ENCODE measurements at regions not wholly inside any gene's neighbourhood (a gene's known extent, or its start where the extent isn't known, plus 50 kb on each side); places are given as distances from the start of the nearest gene placed in this dataset.

DNA sequence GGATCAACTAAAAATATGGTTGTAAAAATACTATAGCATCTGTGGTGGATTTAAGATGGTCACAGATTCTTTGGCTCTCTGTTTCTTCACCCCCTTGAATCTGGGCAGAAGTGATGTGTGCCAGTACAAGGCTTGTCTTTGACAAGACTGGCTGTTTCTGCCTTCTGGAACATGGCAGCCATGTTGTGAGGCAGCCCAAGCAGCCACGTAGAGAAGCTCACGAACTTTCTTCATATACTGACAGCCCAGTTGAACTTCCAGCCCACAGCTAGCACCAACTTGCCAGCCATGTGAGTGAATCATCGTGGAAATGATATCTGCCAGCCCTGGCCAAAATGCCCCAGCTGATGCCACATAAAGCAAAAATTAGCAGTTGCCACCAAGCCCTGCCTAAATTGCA is 110.8 kb downstream of the BOD1 start:
- H2BK5ac ChIP-seq (ENCODE audit: low read depth, low read length, poor library complexity, severe bottlenecking): no peak overlapping the region
- no peaks in the 10 kb centered on the region for H3K36me3 ChIP-seq (ENCODE audit: control insufficient read depth, insufficient read depth, low read length)
- H4K5ac ChIP-seq (ENCODE audit: low read depth, low read length): no peak overlapping the region
- H3K18ac ChIP-seq (ENCODE audit: low read depth, low read length): no peak overlapping the region
- dilution Hi-C loops (cut with HindIII; ENCODE audit: low sequenced_read_pairs, unreplicated experiment): no loop called here
- no peak overlapping the region for H3K9ac ChIP-seq (ENCODE audit: low read depth, low read length)
- ATAC-seq (ENCODE audit: low read depth) (no peak), DNase-seq (no peak)
- H3K9me1 ChIP-seq (ENCODE audit: insufficient read depth, low read length): 0 out of 2 replicates have a peak, but pooled peaks cover 4% of the 10 kb centered on the region
- no peak overlapping the region for H3K14ac ChIP-seq (replicated peaks; ENCODE audit: low read depth, low read length)
- POLR2A ChIA-PET (ENCODE audit: unreplicated experiment): no interaction called here
- H4K20me1 ChIP-seq (ENCODE audit: insufficient read depth, low read length): no peaks in the 10 kb centered on the region
- no peak overlapping the region for H4K8ac ChIP-seq (ENCODE audit: low read depth in 2 of 2, low read length in 2 of 2)
- H2AK9ac ChIP-seq (replicated peaks; ENCODE audit: low read depth, low read length, poor library complexity): no peak overlapping the region
- H2BK20ac ChIP-seq (ENCODE audit: low read depth, low read length): no peak overlapping the region
- H2AFZ ChIP-seq (replicated peaks; ENCODE audit: low read length, poor library complexity): no peak overlapping the region
- BruUV-seq (replicated peaks): no TSS peak
- intact Hi-C loops (cut with micrococcal nuclease): no loop called here
- H3K27me3 ChIP-seq (ENCODE audit: control insufficient read depth, insufficient read depth, low read length): no peaks in the 10 kb centered on the region
- no peak overlapping the region for H2BK15ac ChIP-seq (ENCODE audit: low read depth, low read length)
- in situ Hi-C loops (cut with MboI; ENCODE audit: low sequenced_read_pairs): no loop called here
- TF ChIP-seq SMC3 (IDR thresholded peaks at IDR 0.05; ENCODE audit: low read depth, low read length) (no peak), CHD1 (IDR thresholded peaks at IDR 0.05; ENCODE audit: low read depth, low read length) (no peak)
- TF ChIP-seq, protein P1, sequence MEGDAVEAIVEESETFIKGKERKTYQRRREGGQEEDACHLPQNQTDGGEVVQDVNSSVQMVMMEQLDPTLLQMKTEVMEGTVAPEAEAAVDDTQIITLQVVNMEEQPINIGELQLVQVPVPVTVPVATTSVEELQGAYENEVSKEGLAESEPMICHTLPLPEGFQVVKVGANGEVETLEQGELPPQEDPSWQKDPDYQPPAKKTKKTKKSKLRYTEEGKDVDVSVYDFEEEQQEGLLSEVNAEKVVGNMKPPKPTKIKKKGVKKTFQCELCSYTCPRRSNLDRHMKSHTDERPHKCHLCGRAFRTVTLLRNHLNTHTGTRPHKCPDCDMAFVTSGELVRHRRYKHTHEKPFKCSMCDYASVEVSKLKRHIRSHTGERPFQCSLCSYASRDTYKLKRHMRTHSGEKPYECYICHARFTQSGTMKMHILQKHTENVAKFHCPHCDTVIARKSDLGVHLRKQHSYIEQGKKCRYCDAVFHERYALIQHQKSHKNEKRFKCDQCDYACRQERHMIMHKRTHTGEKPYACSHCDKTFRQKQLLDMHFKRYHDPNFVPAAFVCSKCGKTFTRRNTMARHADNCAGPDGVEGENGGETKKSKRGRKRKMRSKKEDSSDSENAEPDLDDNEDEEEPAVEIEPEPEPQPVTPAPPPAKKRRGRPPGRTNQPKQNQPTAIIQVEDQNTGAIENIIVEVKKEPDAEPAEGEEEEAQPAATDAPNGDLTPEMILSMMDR (conservative IDR thresholded peaks at IDR 0.05; ENCODE audit: low read depth, low read length): no peak
- no peak overlapping the region for H4K91ac ChIP-seq (ENCODE audit: insufficient read depth, low read depth, low read length)
- no peak overlapping the region for H3K56ac ChIP-seq (ENCODE audit: extremely low read depth, insufficient read depth, low read length)
- no peak overlapping the region for H2BK120ac ChIP-seq (ENCODE audit: low read depth, low read length)
- no peak overlapping the region for H3K4ac ChIP-seq (ENCODE audit: low read depth, low read length)
- no peak overlapping the region for H3K23ac ChIP-seq (ENCODE audit: low read depth, low read length)
- WGBS, 2 experiments (ENCODE audit: extremely low coverage in 2 of 2, insufficient read length in 1 of 2): no CpG with 5 or more reads among the region's 3 CpGs
- H2AK5ac ChIP-seq (ENCODE audit: low read depth, low read length): no peak overlapping the region
- peaks cover 7% of the 10 kb centered on the region for H3K9me3 ChIP-seq (ENCODE audit: control insufficient read depth, insufficient read depth, low read length)
- no peak overlapping the region for H3K4me3 ChIP-seq (ENCODE audit: insufficient read depth, low read depth, low read length)
- H3K4me1 ChIP-seq (ENCODE audit: control insufficient read depth, insufficient read depth, low read length): peaks cover 6% of the 10 kb centered on the region; the same call in 1 of the 2 replicates
- H3K79me1 ChIP-seq (ENCODE audit: low read depth in 1 of 2, low read length in 2 of 2): no peaks in the 10 kb centered on the region
- CTCF ChIA-PET: no interaction called here
- no peak overlapping the region for H3K27ac ChIP-seq (ENCODE audit: insufficient read depth, low read length)
- no peak overlapping the region for H3K4me2 ChIP-seq (ENCODE audit: low read depth, low read length)
